ENCODE measurements at regions not wholly inside any gene's neighbourhood (a gene's known extent, or its start where the extent isn't known, plus 50 kb on each side); places are given as distances from the start of the nearest gene placed in this dataset.

DNA sequence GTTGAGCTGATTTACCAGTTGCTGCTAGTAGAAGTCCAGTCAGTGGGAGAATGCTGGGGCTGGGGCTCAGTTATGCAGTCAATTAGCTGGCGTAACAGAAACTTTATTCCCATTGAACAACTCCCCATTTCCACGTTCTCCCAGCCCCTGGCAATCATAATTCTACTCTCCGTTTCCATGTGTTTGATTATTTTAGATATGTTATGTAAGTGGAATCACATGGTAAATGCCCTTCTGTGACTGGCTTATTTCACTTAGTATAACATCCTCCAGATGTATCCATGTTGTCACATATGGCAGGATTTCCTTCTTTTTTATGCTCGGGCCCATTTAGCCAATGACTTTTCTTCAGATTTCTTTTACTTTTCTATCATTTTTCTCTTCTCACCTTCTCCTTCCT, 61.1 kb upstream of the EXOC4 start:
- DNase-seq (ENCODE audit: low read depth): no peak

DNA sequence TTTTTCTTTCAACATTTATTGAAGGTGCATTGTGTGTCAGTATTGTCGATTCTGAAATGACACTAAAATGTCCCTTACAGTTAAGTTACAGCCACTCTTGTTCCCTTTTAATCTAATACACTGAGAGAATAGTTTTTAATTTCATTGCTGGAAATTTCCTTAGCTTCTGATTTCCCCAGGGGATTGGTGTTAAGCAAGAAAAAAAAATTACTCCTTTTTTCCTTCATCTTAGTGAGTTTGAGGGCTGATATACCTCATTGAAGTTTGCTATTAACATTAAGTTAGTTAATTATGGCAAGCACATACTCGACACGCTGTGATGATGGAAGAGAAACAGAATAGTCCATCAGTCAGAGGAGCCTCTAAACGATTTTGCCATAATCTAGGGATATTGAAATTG, 57.0 kb upstream of the EXOC4 start:
- no peak for DNase-seq (ENCODE audit: low read depth)

GRCh38 chr7:133196856-133197612, 55.8 kb upstream of the EXOC4 start:
- DNase-seq (ENCODE audit: low read depth): no peak

DNA sequence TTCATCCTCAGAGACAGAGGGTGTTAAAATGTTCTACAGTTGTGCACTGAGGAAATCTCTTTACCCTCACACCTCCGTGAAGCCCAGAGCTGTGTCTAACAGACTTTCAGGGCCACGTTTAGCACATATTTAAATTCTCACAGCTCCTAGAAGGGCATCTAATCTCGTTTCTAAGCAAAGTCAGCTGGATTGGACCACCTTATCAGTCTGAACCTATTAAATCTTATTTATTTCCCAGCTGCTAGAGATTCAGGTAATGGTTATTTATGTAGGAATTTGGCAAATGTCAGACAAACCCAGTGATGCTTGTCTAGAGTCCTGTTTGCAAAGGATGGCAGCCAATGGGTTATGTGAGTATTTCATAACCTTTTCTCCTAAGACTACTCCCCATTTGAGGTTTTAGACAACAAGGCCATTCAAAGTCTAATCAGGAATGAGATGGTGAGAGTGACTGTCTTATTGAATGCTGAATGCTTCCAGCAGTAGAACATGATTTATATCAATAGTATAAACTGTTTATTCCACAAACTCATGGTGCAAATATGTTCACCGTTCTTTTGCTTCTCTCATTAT, 54.8 kb upstream of the EXOC4 start:
- DNase-seq (ENCODE audit: low read depth): no peak

- no peak for DNase-seq (ENCODE audit: low read depth)
These were observed 53.0 kb upstream of the EXOC4 start for GRCh38 chr7:133199831-133200230.

DNA sequence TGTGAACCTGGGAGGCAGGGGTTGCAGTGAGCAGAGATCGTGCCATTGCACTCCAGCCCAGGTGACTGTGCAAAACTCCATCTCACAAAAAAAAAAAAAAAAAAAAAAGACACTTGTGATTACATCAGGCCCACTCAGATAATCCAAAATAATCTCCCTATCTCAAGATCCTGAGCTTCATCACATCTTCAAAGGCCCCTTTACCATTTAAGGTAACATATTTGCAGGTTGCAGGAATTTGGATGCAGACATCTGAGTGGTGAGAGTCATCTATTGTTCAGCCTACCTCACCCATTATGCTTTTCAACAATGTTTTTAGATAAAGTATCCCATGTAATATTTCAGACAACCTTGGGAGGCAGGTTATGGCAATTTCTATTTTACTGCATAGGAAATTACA, 51.4 kb upstream of the EXOC4 start:
- no peak for DNase-seq (ENCODE audit: low read depth)

GRCh38 chr7:133202942-133203341, 49.9 kb upstream of the EXOC4 start:
- no peak for DNase-seq (ENCODE audit: low read depth)
